GM18502 (cell line): ENCODE measurements at regions not wholly inside any gene's neighbourhood (a gene's known extent, or its start where the extent isn't known, plus 50 kb on each side); places are given as distances from the start of the nearest gene placed in this dataset.
"Not testable (repeated sequence)": the region's sequence is repeated elsewhere in the genome, so short reads cannot be mapped to it uniquely, and the experiment has no call there.

Experiments
- ATAC-seq: cut with Tn5 transposase; IDR thresholded peaks from one replicate; pipeline ENCODE4 v1.9.1; 2021; ENCODE audit warnings: mild to moderate bottlenecking; ENCODE audit not compliant: unreplicated experiment, poor library complexity

DNA sequence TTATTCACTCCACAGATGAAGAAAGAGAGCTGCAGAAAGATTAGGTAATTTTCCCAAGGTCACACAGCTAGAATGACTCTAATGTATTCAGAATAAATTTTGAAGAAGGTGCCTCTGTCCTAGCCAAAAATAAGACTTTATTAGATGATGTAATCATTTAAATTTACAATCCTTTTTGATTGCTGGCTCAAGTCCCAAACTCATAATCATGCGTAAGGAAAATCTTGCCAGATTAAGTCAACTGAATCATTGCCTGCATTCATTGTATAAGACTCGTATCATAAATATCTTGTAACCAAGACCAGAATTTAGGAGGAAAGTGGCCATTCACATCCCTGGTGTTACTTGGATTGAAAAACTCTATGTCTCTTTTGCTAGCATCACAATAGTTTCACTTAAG lies 53.1 kb upstream of the STK39 start:
- ATAC-seq: no peak

DNA sequence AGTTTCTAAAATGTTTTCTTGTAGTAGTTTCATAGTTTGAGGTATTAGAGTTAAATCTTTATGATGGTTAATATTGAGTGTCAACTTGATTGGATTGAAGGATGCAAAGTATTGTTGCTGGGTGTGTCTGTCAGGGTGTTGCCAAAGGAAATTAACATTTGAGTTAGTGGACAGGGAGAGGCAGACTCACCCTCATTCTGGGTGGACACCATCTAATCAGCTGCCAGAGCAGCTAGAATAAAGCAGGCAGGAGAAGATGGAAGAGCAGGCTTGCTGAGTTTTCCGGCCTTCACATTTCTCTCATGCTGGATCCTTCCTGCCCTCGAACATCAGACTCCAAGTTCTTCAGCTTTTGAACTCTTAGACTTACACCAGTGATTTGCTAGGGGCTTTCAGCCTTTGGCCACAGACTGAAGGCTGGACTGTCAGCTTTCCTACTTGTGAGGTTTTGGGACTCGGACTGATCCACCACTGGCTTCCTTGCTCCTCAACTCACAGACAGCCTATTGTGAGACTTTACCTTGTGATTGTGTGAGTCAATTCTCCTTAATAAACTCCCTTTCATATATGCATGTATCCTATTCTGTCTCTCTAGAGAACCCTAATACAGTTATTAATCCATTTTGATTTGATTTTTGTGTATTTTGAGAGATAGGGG lies 56.8 kb upstream of the STK39 start:
- no peak for ATAC-seq

DNA sequence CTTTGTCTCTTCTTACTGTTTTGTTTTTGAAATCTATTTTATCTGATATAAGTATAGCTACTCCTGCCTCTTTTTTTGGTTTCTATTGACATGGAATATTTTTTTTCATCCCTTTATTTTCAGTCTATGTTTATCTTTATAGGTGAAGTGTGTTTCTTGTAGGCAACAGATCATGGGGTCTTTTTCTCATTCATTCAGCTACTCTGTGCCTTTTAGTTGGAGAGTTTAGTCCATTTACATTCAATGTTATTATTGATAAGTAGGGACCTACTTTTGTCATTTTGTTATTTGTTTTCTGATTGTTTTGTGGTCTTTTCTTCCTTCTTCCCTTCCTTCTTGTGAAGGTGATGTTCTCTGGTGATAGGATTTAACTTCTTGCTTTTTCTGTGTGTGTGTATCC lies 60.0 kb upstream of the STK39 start:
- ATAC-seq: no peak

DNA sequence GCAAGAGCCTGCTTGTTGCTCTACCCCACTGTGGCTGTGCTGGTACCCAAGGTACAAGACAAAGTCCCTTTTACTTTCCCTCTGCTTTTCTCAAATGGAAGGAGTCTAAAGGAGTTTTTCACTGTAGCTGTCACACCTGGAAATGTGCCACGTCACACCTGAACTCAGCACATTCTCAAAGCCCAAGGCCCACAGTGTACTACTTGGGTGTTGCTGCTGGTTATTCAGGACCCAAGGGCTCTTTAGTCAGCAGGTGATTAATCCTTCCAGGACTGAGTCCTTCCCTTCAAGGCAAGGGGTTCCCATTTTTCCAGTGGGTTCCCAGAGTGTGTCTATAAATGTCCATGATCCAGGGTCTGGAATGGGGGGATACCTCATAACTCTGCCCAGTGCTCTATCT lies 63.2 kb upstream of the STK39 start:
- no peak for ATAC-seq

DNA sequence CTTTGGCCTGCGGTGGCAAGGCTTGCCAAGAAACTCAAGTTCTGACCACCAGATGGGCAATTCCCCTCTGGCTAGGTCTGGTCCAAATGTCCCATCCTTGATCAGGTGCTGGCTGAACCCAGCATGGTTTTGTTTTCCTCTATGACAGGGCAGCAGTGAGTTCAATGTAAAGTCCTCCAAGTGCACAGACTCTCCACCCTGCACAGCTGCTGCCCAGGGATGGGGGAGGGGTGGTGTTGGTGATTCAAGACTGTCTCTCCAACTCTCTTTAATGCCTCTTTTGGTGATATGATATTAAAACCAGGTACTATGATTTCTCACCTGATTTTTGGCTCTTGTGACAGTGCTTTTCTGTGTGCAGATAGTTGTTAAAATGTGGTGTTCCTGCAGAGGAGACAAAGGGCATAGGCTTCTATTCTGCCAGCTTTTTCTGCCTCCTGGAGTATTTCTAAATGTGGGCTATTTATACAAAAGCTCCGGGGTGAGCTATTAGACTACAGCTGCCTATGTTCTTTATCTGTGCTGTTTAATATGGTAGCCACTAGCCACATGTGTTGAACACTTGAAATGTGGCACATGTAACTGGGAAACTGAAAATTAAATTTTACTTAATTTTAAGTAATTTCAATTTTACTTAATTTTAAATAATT lies 64.0 kb upstream of the STK39 start:
- ATAC-seq: no peak

GRCh38 chr2:168312036-168312822 lies 64.8 kb upstream of the STK39 start:
- no peak for ATAC-seq

GRCh38 chr2:168314236-168314635 lies 66.8 kb upstream of the STK39 start:
- no peak for ATAC-seq

DNA sequence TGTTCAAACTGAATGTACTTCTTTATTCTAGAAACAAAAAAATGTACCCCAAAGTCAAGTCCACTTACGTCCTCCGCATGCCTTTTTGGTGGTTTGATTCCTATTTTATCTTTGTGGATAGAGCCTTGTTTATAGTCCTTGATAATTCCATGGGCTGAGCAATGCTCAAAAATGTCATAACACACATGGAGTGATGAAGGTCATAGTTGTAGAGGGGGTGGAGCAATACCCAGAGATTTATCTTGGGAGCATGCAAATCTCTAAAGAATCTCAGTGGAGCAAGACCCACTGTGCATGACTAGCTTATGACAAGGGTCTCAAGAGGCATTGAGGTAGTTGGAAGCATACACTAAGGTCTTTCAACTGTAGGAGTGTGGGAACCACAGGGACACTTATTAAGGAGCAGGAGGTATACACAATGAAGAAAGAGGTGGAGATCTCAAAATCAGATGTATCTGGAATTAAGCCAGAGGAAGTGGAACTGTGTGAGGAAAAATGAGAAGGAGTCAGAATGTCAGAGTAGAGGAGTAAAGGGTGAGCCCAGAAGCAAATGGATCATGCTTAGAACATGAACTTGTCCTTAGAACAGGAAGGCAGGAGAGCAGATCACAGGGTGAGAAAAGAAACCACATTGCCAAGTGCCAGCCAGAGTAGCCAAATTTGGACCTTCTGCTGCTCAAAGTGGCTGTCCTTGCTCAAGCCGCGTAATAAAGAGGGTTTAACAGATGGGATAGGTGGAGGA lies 68.1 kb upstream of the STK39 start:
- no peak for ATAC-seq

GRCh38 chr2:168316073-168316440 lies 68.7 kb upstream of the STK39 start:
- ATAC-seq: no peak

- ATAC-seq: no peak
These were observed 69.9 kb upstream of the STK39 start for GRCh38 chr2:168317282-168317681.

- no peak for ATAC-seq
These were observed 72.9 kb upstream of the STK39 start for GRCh38 chr2:168320267-168320666.

- no peak for ATAC-seq
These were observed 75.1 kb upstream of the STK39 start for GRCh38 chr2:168322325-168323007.

DNA sequence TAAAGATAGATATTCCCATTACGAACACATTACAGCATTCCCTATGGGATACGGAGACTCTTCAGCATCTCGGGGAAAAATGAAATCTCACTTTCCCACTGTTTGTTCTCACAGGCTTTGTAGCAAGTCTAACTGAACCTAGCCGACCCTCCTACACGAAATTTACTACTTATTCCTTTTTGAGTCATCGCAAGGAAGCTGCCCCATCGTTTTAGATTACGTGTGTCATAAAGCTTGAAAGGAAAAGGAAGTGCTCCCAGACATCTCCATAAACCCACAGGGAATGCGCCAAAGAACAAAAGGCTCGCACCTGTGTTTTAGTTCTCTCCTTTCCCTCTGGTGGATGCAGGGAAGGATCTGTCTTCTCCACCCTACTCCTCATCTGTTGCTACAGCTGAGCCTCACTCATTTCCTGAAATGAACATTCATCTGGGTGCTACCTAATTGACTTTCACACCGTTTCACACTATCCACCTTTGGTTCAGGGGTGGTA lies 76.2 kb upstream of the STK39 start:
- ATAC-seq: no peak

DNA sequence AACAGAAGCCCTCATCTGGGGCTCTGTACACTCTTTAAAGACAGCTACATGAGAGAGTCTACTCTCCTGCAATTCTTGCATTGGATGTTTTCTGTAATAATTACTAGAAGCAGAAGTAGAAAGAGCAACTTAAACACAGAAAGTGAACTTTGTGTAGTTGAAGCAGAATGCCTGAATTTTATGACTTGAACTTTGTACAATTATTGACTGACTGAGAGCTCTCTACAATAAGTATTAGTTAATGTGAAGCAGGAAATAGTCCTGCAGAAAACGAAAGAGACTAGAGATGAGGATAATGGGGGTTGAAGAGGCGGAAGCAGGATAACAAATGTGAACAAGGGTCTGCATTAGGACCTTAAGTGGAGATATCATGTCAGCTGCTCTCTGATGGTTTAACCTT lies 79.2 kb upstream of the STK39 start:
- no peak for ATAC-seq

DNA sequence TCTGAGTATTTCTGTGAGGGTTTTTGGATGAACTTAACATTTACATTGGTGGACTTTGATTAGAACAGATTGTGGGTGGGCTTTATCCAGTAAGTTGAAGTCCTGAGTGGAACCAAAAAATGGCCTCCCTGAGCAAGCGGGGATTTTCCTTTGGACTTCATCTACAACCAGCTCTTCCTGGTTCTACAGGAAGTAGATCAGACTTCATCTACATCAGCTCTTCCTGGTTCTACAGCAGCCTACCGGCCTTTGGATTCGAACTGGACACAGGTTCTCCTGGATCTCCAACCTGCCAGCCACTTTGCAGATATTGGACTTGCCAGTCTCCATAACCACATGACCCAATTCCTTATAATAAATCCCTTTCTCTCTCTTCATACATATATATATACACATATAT lies 79.9 kb upstream of the STK39 start:
- no peak for ATAC-seq

GRCh38 chr2:168328421-168328820 lies 81.0 kb upstream of the STK39 start:
- no peak for ATAC-seq

DNA sequence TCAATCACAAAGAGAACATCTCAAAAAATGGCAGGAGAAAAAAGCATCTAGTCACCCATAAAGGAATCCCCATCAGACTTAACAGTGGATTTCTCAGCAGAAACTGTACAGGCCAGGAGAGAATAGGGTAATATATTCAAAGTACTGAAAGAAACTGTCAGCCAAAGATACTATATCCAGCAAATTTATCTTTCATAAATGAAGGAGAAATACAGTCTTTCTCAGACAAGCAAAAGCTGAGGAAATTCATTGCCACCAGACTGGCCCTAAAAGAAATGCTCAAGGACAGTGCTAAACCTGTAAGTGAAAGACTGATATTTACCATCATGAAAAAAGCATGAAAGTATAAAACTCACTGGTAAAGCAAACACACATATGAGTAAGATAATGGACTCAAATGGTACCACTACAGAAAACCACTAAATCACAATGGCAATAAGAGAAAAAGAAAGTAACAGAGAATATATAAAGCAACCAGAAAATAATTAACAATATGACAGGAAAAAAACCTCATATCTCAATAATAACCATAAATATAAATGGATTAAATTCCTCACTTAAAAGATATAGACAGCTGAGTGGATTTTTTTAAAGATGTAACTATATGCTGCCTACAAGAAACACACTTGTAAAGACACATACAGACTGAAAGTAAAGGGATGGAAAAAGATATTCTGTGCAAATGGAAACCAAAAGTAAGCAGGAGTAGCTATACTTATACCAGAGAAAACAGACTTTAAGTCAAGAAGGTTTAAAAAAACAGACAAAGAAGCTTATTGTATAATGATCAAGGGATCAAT lies 83.4 kb upstream of the STK39 start:
- ATAC-seq: no peak

GRCh38 chr2:168335254-168335653 lies 87.9 kb upstream of the STK39 start:
- not testable (repeated sequence) for ATAC-seq

DNA sequence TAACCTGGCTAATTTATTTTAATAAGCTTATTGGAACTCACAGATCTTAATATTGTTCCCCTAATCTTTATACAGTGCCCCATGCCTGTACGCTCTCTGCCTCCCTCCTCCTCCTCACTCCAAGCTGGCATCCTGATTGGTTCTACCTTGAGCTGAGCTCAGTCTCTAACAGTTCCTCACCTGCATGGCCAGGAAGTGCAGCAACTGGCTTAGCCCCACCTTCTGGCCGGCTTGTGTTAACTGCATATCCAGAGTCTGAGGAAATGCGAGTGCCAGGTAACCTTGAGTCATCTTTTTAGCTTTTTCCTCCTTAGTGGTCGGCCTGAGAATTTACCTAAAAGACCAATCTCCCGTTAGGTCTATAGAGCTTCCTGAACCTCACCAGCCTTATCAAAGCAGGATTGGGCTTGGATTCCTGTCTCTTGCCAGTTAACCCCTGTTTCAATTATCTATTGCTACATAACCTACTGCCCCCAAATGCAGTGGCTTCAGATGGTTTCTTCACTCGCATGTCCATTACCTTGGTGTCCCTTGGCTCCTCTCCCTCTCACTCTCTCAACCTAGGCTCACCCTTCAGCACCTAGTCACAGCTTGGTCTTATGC lies 89.5 kb upstream of the STK39 start:
- peak; percentile 82 for ATAC-seq
